Endothelial cell of hepatic sinusoid (primary cell): ENCODE measurements at regions not wholly inside any gene's neighbourhood (a gene's known extent, or its start where the extent isn't known, plus 50 kb on each side); places are given as distances from the start of the nearest gene placed in this dataset.

Experiments used
- in situ Hi-C: cut with HindIII; loops from 2 replicates; pipeline ENCODE4 v1.10.0; 2017; ENCODE audit warnings: low sequenced_read_pairs

GRCh38 chr13:91106565-91106964 is 240.9 kb upstream of the MIR17HG start:
- in situ Hi-C loops: no loop called here

- in situ Hi-C loops: no loop called here
These were observed 239.2 kb upstream of the MIR17HG start for GRCh38 chr13:91108315-91108714.

- in situ Hi-C loops: no loop called here
These were observed 235.8 kb upstream of the MIR17HG start for GRCh38 chr13:91111476-91112200.

GRCh38 chr13:91112201-91112923 is 235.1 kb upstream of the MIR17HG start:
- in situ Hi-C loops: no loop called here

GRCh38 chr13:91112924-91113277 is 234.6 kb upstream of the MIR17HG start:
- in situ Hi-C loops: no loop called here

- in situ Hi-C loops: no loop called here
These were observed 231.7 kb upstream of the MIR17HG start for GRCh38 chr13:91115776-91116175.

GRCh38 chr13:91117351-91117750 is 230.1 kb upstream of the MIR17HG start:
- in situ Hi-C loops: no loop called here

GRCh38 chr13:91119643-91120042 is 227.8 kb upstream of the MIR17HG start:
- in situ Hi-C loops: no loop called here

GRCh38 chr13:91122766-91123165 is 224.7 kb upstream of the MIR17HG start:
- in situ Hi-C loops: no loop called here

GRCh38 chr13:91123456-91124127 is 223.9 kb upstream of the MIR17HG start:
- in situ Hi-C loops: no loop called here

GRCh38 chr13:91126806-91127205 is 220.7 kb upstream of the MIR17HG start:
- in situ Hi-C loops: no loop called here

- in situ Hi-C loops: no loop called here
These were observed 219.5 kb upstream of the MIR17HG start for GRCh38 chr13:91127995-91128394.

- in situ Hi-C loops: no loop called here
These were observed 215.1 kb upstream of the MIR17HG start for GRCh38 chr13:91132381-91132780.

- in situ Hi-C loops: no loop called here
These were observed 214.7 kb upstream of the MIR17HG start for GRCh38 chr13:91132786-91133185.

- in situ Hi-C loops: no loop called here
These were observed 213.3 kb upstream of the MIR17HG start for GRCh38 chr13:91133941-91134802.

- in situ Hi-C loops: no loop called here
These were observed 212.7 kb upstream of the MIR17HG start for GRCh38 chr13:91134803-91135184.

- in situ Hi-C loops: no loop called here
These were observed 212.1 kb upstream of the MIR17HG start for GRCh38 chr13:91135376-91135775.

- in situ Hi-C loops: no loop called here
These were observed 211.5 kb upstream of the MIR17HG start for GRCh38 chr13:91135968-91136367.

GRCh38 chr13:91136806-91137205 is 210.7 kb upstream of the MIR17HG start:
- in situ Hi-C loops: no loop called here

- in situ Hi-C loops: no loop called here
These were observed 208.3 kb upstream of the MIR17HG start for GRCh38 chr13:91139232-91139631.

GRCh38 chr13:91141543-91142061 is 205.9 kb upstream of the MIR17HG start:
- in situ Hi-C loops: no loop called here
